ENCODE measurements at regions not wholly inside any gene's neighbourhood (a gene's known extent, or its start where the extent isn't known, plus 50 kb on each side); places are given as distances from the start of the nearest gene placed in this dataset.
"Not testable (repeated sequence)": the region's sequence is repeated elsewhere in the genome, so short reads cannot be mapped to it uniquely, and the experiment has no call there.

DNA sequence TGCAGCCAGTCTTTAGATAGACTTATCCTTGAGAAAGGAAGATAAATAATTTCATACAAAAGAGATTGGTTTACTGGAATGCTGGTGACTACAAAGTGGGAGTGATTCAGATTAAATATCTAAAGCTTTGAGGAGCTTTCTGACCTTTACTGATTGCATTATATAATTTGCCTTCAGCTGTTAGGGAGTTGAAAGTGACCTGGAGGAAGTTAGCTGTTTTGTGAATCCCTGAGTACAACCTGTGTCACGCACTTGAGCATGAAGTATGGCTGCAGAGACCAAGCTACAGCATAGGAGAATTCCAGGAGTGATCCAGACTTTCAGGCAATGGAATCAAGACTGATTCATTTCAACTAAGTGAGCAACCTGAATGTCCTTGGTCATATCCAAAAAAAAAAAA, 1848.3 kb upstream of the RAG2 start:
- no peak for DNase-seq (ENCODE audit: low read depth in 3 of 3)

DNA sequence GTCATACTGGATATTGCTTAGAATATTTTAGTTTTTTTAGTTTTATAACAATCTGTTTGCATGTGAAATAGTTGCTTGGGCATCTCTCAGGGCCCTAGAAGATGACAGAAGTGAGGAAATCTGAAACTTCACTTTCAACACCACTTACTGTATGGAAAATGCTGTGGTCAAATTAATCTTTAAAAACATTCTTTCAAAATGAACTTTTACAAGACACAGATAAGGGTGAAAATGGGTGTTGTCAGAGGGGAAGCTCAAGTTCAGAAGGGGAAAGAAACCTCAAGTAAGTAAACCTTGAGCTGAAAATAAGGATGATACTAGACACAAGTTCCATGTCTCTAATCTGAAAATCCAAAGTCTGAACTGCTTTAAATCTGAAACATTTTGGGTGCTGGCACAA, 1840.1 kb upstream of the RAG2 start:
- no peak for DNase-seq (ENCODE audit: low read depth in 3 of 3)

DNA sequence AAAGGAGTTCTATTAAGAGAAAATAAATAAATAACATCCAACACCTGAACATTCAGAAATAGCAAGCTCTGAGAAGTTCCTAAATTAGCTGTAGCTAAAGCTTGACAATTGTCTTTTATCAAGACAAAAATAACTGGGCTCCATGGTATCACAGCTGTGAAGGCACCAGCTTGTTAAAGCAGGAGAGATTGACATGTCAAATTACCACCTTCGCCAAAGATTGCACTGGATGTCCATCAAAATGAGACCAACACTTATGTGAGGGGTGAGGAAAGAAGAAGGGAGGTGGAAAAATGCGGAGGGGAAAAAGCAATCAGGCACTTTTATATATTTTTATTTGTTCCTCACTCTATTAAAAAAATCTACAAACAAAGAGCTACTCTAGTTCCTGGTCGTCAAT, 1827.5 kb upstream of the RAG2 start:
- DNase-seq (ENCODE audit: low read depth in 3 of 3): no peak

DNA sequence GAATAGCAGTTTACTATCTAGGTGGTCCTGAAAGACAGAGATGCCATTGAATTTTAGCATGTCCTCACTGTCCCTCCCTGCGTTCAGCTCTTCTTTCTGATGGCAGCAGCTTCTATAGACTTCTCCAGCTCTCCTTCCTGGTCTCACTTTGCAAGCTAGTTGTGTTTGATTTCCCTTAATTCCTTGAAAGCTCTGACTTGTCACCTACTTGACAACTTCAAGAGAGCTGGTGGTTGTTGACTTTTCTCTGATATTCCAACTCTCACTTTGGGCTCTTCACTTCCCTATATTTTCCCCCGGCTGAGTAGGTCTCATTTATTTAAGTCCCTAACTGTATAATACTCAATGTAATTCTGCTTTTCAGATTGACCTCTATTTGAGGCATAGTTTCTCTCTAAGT, 1825.0 kb upstream of the RAG2 start:
- DNase-seq (ENCODE audit: low read depth in 3 of 3): no peak

DNA sequence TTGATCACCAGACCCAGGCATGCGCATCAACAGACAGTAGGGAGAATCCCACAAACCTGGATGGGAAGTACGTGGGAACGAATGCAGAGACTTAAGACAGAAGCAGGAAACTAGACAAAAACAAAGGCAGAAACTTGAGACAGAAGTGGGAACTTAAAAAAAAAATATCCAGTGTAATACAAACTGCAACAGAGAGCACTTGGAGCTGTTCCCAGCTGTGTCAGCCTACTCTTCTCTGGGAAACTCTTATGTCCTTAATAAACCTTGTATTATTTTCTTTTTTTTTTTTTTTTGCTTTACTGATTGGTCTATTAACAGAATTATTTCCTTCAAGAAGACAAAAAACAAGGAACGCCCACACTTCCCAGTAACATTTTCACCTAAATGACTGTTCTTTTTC, 1818.1 kb upstream of the RAG2 start:
- no peak for DNase-seq (ENCODE audit: low read depth in 3 of 3)

DNA sequence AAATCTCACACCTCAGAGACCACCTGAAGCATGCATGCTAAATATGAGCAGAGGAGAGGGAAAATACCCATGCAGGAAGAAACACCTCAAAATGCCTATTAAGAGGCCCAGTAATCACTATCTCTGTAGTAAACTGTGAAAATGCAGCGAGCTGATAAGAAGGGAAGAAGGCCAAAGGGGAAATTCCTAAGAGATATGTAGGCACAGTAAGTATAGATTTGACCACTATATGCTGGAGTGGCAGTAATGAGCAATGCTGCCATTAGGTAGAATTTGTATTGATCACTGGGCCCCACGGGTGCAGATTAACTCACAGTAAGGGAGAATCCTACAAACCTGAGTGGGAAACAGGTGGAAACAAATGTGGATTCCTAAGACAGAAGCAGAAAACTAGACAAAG, 1813.1 kb upstream of the RAG2 start:
- no peak for DNase-seq (ENCODE audit: low read depth in 3 of 3)

DNA sequence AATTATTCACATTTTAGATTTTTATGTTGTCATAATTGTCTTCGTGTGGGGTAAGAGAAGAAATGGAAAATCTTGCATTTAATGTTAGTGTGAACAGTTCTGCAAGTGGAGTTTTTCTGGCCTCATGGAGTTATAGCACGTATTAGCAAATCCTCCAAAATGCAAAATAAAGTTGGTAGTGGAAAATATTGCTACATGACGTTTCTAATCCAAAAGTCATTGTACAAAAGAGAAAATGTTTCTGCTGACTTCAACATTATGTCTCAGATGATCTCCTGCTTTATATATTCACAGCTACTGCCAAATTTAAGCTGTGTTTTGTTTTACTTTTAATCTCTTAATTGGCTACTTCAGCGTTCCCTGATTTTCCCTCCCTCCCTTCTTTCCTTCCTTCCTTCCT, 1804.0 kb upstream of the RAG2 start:
- DNase-seq (ENCODE audit: low read depth in 3 of 3): no peak

DNA sequence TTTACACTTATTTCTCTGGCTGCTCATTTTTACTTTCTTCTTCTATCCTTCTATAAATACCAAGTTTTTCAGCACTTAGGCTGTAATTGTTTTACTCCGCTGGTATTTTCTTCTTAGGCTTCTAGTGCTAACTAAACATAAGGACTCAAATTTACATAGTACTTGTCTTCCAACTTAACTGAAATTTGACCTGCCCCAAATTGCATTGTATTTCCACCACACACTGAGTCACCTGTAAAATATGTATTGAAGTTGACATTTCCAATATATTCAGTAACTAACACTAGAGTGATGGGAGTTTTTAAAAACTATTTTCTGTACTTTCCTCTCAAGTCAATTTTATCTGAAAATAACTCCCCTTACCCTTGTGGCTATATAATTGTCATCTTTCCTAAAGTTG, 1794.1 kb upstream of the RAG2 start:
- no peak for DNase-seq (ENCODE audit: low read depth in 3 of 3)

DNA sequence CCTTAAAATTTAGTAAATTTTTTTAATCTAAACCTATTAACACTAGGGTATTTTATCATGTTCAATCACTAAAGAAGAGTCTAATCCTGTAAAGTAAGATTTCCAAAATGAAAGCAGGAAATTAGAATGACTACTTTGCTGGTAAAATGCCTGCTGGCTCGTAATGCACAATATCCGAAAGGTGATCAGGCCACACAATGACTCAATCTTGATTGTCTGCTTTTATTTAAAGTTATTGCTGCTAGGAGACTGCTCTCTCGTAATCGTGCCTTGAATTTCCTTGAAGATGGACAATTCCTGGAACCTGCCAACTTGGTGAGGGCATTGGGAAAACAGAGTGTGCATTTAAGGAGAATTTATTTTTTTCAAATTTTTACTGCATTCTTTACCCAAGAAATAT, 1786.5 kb upstream of the RAG2 start:
- no peak for DNase-seq (ENCODE audit: low read depth in 3 of 3)

DNA sequence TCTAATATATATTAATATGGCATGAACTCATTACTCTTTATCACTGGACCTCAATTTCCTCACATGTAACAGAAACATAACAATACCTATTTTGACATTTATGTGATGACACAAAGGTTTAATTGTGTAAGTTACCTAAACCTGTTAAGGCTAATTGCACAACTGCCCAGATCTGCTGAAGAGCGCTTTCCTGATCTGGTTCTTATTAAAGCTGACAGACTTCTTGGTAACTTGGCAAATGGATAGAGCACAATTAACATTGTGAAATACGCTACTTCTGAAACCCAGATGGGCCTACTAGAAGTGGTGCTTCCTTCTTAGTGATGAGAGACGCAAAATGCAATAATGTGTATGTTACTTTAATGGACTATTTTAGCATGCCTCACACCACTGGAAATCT, 1767.2 kb upstream of the RAG2 start:
- DNase-seq (ENCODE audit: low read depth in 3 of 3): no peak

DNA sequence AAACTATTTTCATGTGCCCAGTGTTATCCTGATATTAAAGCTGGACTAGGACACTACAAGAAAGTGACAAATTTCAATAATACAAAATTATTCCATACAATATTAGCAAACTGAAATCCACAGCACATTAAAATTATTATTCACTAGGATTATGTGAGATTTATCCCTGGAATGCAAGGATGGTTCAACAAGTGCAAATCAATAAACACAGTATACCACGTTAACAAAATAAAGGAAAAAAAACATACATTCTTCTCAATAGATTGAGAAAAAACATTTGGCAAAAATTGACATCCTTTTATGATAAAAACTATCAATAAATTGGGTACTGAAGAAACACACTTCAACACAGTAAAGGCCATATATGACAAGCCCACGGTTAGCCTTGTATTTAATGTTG, 1758.2 kb upstream of the RAG2 start:
- DNase-seq (ENCODE audit: low read depth in 3 of 3): no peak

DNA sequence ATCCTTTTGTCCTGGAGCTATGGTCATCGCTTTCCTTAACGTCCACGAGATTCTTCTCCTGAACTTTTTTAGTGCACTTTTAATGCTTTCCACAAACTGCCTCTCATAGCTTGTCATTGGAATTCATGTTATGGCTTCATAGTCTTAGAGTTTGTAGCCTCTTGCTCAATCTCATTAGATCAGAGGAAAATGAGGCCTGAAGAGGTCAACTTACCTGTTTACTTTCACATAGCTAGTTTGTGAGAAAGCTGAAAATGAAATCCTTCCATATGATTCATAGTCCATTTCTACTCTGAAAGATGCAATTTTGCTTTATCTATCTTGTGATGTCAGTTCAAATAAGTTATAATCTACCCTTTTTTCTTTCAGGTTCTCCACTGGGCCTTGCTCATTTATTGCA, 1747.2 kb upstream of the RAG2 start:
- DNase-seq (ENCODE audit: low read depth in 3 of 3): no peak

DNA sequence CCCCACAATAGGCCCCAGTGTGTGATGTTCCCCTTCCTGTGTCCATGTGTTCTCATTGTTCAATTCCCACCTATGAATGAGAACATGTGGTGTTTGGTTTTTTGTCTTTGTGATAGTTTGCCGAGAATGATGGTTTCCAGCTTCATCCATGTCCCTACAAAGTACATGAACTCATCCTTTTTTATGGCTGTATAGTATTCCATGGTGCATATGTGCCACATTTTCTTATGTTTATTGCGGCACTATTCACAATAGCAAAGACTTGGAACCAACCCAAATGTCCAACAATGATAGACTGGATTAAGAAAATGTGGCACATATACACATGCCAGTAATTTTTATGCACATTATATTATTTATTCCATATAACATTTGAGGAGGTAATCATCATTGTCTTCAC, 1743.6 kb upstream of the RAG2 start:
- DNase-seq (ENCODE audit: low read depth in 3 of 3): not testable (repeated sequence)

DNA sequence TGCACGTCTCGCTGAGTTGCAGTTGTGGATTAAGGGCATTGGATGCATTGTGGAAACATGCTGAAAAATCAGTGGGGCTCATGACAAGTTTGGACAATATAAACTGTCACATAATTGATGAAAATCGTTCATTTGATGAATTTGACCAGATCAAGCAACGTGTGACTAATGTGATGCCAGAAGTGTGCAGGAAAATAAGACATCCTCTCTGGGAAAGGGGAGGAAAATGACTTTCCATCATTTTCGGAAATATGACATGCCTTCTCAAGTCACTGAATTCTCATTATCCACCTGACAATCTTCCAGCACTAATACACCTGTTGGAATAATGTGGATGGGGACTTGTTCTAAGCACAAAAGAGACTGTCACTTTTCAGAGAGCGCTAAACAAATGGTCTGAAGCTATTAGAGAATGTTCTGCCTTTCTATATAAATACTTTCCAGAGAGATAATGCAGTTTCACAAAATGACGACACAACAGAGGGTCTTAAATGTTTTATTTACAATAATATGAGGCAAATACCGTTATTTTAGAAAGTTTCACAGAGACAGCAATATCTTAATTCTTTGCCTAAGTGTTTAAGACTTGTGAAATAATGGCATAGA, 1741.9 kb upstream of the RAG2 start:
- DNase-seq (ENCODE audit: low read depth in 3 of 3): no peak

DNA sequence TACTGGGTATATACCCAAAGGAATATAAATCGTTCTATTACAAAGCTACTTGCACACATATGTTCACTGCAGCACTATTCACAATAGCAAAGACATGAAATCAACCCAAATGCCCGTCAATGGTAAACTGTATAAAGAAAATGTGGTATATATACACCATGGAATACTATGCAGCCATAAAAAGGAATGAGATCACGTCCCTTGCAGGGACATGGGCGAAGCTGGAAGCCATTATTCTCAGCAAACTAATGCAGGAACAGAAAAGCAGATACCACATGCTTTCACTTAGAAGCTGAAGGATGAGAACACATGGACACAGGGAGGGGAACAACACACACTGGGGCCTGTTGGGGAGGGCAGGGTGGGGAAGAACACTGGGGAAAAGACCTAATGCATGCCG, 1740.0 kb upstream of the RAG2 start:
- not testable (repeated sequence) for DNase-seq (ENCODE audit: low read depth in 3 of 3)

DNA sequence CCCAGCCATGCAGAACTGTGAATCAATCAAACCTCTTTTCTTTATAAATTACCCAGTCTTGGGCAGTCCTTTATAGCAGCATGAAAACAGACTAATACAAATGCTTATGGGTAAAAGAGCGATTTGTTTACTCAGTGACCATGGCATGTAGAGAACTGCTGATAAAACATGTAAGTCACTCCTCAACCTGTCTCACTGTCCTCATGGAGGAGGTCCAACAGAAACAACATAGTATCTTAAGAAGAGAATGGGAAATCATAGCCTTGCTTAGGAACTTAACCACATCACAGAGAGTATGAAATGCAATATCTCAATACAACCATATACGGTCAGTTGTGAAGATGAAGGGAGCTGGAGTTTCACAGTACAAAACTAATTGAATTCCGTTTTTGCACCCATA, 1734.0 kb upstream of the RAG2 start:
- DNase-seq (ENCODE audit: low read depth in 3 of 3): no peak

DNA sequence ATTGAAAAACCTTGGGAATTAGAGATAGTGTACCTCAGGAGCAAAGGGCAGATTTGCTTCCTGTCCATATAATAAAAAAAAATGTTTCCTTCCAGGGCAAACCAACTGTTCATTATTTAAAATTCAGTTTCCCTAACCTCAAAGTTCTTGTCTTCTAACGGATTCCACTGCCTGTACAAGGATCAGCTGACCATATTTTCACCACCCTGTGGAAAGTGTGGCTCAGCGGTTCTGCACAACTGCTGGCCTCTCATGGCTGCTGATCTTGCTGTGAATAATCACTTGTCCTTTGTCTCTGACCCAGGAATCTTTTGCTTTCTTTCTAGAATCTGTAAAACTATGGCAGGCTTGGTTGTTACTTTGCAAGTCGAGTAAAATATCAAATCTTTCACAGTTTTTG, 1732.5 kb upstream of the RAG2 start:
- no peak for DNase-seq (ENCODE audit: low read depth in 3 of 3)

DNA sequence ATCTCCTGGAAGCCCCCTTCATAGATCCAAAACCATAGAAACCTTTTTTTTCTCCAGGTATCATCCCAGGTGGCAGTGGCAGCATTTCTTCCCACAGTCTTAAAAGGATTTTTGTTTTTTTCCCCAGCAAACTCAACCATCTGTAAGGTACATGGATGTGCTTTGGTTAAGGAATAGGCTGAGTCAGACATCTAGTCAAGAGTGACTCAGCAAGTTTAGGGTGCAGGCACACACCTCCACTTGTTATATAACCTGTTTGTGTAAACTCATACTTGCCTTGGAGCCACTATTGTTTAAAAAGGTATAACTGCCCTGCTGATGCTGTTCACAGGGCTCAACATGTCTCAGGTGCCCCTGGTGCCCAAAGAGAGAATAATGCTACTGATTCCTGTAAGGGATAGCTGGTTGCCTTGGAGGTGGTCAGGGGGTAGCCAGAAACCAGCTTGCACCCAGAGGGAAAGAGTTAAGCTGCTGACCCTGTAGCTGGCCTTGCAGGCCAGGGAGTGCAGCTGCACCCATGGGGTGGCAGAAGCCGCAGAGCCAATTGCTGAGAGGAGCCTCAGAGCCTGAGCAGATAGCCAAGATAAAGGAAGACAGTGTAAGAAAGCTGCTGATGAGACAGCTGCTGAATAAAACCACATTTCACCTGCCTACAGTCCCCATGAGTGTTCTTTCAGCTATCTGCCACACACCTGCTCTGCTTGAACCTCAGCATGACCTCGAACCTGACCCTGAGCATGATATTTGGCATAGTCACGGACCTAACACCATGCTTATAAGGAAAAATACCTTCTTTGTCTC, 1726.1 kb upstream of the RAG2 start:
- DNase-seq (ENCODE audit: low read depth in 3 of 3): no peak

DNA sequence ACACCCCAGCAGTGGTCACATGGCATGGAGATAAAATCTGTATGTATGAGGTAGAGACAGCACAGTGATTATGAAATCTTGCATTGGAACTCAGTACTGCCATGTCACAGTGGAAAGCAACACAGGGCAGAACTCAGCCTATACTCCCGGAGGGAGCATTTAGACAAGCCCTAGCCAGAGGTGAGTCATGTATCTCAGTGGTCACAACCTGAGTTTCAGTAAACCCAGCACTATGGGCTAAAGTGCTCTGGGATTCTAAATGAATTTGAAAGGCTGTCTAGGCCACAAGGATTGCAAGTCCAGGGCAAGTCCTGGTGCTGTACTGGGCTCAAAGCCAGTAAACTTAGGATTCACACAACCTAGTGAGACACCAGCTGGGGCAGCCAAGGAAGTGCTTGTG, 1717.1 kb upstream of the RAG2 start:
- DNase-seq (ENCODE audit: low read depth in 3 of 3): no peak

DNA sequence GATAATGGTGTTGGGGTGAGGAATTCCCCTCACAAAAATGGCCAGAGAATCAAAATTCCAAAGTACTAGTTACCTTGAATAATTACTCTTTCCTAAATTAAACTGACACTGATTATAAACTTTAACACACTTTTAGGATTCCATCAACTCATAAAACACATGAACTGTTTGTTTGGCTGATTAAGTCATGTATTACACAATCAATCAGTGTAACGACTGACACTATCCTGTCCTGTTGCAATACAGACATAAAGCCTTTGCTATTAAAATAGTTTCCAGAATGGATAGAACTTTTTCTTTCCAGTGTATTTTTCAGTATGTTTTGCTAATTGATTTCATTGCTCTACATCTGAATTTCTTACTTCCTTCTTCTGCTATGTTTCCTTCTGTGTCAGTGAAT, 1709.4 kb upstream of the RAG2 start:
- DNase-seq (ENCODE audit: low read depth in 3 of 3): no peak

DNA sequence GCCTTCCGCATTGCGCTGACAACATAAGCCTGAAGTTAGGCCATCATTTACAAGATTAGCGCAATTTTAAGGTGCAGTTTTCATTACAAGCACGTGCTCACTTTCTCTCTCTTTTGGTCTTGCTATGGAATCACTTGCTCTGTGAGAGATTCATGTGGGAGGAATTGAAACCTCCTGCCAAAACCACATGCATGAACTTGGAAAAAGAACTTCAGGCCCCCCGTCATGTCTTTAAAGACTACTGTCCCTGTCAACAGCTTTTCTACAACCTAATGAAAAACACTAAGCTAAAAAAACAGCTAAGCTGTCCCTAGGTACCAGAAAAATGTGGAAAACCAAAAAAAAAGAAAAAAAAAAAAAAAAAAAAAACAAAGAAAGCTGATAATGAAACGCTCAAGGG, 1707.6 kb upstream of the RAG2 start:
- DNase-seq (ENCODE audit: low read depth in 3 of 3): no peak

DNA sequence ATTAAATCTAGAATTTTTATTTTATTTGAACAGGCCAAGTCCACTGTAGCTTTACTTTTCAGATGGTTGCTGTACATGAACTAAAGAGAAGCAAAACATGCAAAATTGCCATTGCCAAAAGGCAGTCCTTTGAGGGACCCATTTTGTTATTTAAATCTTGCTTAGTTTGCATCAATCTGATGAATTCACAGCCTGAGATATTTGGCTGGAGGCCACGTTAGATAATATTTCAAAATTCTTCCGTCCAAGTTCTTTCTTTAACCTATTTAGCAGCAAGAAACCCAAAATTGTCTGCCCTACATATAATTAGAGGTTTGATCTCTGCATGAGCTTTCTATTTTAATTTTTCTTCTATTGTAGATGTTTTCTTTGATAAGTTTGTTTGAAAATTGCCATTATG, 1706.9 kb upstream of the RAG2 start:
- no peak for DNase-seq (ENCODE audit: low read depth in 3 of 3)

DNA sequence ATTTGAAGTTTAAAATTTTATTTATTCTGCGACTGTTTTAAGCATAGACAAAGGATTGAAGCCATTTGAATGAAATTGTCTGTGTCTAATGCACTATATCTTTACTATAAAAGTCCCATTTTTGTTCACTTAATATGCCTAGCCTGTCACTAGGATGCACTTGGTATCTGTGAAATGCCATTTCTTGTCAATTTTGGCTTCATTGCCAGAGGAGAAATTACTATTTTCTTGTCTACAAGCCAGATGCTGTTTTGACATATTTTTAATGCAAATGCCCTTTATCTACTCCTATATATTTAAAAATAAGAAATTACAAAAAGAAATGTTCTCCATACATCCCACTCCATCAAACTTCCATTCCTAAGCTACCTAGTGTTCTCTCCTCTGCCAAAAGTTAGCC, 1704.5 kb upstream of the RAG2 start:
- DNase-seq (ENCODE audit: low read depth in 3 of 3): no peak

DNA sequence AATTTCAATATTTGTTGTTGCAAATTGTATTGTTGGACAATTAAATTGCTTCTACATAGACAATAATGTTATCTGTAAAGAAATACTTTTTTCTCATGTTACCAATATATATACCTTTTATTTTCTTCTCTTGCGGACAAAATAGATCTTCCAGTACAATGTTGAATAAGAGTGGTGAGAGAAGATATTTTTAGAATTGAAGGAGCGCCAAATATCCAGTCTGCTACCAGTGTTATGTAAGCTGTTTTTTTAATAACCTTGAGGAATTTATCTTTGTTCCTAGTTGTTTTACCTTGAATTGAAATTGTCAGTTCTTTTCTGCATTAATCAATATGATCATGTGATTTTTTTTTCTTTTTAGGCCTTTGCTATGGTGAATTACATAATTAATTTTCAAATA, 1702.5 kb upstream of the RAG2 start:
- DNase-seq (ENCODE audit: low read depth in 3 of 3): no peak
